B cell (primary cell): ENCODE measurements at regions not wholly inside any gene's neighbourhood (a gene's known extent, or its start where the extent isn't known, plus 50 kb on each side); places are given as distances from the start of the nearest gene placed in this dataset.

Experiments
- ATAC-seq: fragments of 200-7000 bp; cut with Tn5 transposase; one replicate; pipeline ENCODE4 v1.10.0; 2021; ENCODE audit warnings: low read depth, mild to moderate bottlenecking, moderate number of reproducible peaks, moderate library complexity
- CTCF ChIA-PET: fragments of 350-600 bp; sonication (Branson Sonifier 250); formaldehyde crosslinking; loops from one replicate; lab custom pipeline; 2021; ENCODE audit warnings: antibody characterized with exemption, inconsistent platforms; lab: Charles Lee
- POLR2A ChIA-PET: fragments of 350-600 bp; sonication (Branson Sonifier 250); formaldehyde crosslinking; loops from one replicate; lab custom pipeline; 2021; ENCODE audit warnings: antibody characterized with exemption; lab: Charles Lee
- DNase-seq: peaks from one replicate; pipeline ENCODE4 v3.0.0; 2013
- H2AFZ ChIP-seq: 2 replicates; pipeline ENCODE4 v1.6.1; 2012; ENCODE audit warnings: mild to moderate bottlenecking, low read depth, low read length; ENCODE audit not compliant: insufficient read depth, poor library complexity, severe bottlenecking
- H3K27ac ChIP-seq, 2 donors: 1 replicate in 1 of 2; 2 replicates in 1 of 2; pipeline ENCODE4 v1.5.1; 2012 to 2013; ENCODE audit warnings: low read length in 2 of 2, mild to moderate bottlenecking in 2 of 2, moderate library complexity in 1 of 2
- H3K27me3 ChIP-seq, 4 experiments: fragments of 200-600 bp in 1 of 4; sonication (generic) in 1 of 4; replicated peaks in 1 of 4; 1 replicate in 2 of 4; 2 replicates in 2 of 4; pipeline versions ENCODE4 v1.6.1 to v1.7.0; 2013 to 2016; ENCODE audit warnings: low read length in 3 of 4, mild to moderate bottlenecking in 2 of 4, mixed read lengths in 1 of 4, moderate library complexity in 1 of 4; ENCODE audit not compliant: insufficient read depth in 4 of 4, control insufficient read depth in 3 of 4; ENCODE audit errors: control extremely low read depth in 1 of 4
- H3K36me3 ChIP-seq, 2 experiments: replicated peaks in 1 of 2; 1 replicate in 1 of 2; 2 replicates in 1 of 2; pipeline versions ENCODE4 v1.6.1 to v1.7.1; 2013; ENCODE audit warnings: low read length in 1 of 2; ENCODE audit not compliant: insufficient read depth in 2 of 2, control insufficient read depth in 1 of 2; ENCODE audit errors: control extremely low read depth in 1 of 2, extremely low read depth in 1 of 2
- H3K4me1 ChIP-seq, 2 donors: fragments of 200-600 bp in 1 of 2; sonication (generic) in 1 of 2; 1 replicate in 1 of 2; 2 replicates in 1 of 2; pipeline versions ENCODE4 v1.5.1 to v1.6.1; 2013 to 2017; ENCODE audit warnings: low read length in 2 of 2; ENCODE audit not compliant: control insufficient read depth in 2 of 2, insufficient read depth in 2 of 2
- H3K4me2 ChIP-seq: replicated peaks from 2 replicates; pipeline ENCODE3; 2012; ENCODE audit warnings: mild to moderate bottlenecking, low read depth, low read length; ENCODE audit not compliant: poor library complexity, severe bottlenecking
- H3K4me3 ChIP-seq, 5 experiments: fragments of 200-600 bp in 1 of 5; sonication (generic) in 1 of 5; 1 replicate in 3 of 5; 2 replicates in 2 of 5; pipeline versions ENCODE4 v1.5.1 to v1.7.0; 2011 to 2016; ENCODE audit warnings: low read length in 4 of 5, mild to moderate bottlenecking in 4 of 5, low read depth in 2 of 5, control low read depth in 1 of 5, moderate library complexity in 1 of 5; ENCODE audit not compliant: insufficient read depth in 1 of 5; ENCODE audit errors: control extremely low read depth in 1 of 5, extremely low read depth in 1 of 5
- H3K79me2 ChIP-seq: fragments of 200-600 bp; sonication (generic); one replicate; pipeline ENCODE4 v1.6.0; 2016; ENCODE audit warnings: low read length; ENCODE audit not compliant: control insufficient read depth, insufficient read depth
- H3K9ac ChIP-seq: fragments of 200-600 bp; sonication (generic); 2 replicates; pipeline ENCODE4 v1.6.1; 2017; ENCODE audit warnings: mild to moderate bottlenecking, low read length, moderate library complexity
- H3K9me3 ChIP-seq, 3 donors: one replicate each; pipeline versions ENCODE4 v1.6.1 to v1.7.1; 2013; ENCODE audit warnings: low read length in 2 of 3; ENCODE audit not compliant: control insufficient read depth in 2 of 3, insufficient read depth in 1 of 3; ENCODE audit errors: control extremely low read depth in 1 of 3
- H4K20me1 ChIP-seq: 2 replicates; pipeline ENCODE4 v1.6.0; 2012; ENCODE audit warnings: mild to moderate bottlenecking, low read length; ENCODE audit not compliant: insufficient read depth, control insufficient read depth, poor library complexity, severe bottlenecking
- H3K27ac Mint-ChIP-seq: one replicate; pipeline ENCODE4 v1.8.0; 2021; ENCODE audit warnings: mixed read lengths
- H3K27me3 Mint-ChIP-seq: one replicate; pipeline ENCODE4 v1.8.0; 2021; ENCODE audit warnings: mixed read lengths
- H3K4me1 Mint-ChIP-seq: one replicate; pipeline ENCODE4 v1.8.0; 2021; ENCODE audit warnings: mixed read lengths
- H3K4me3 Mint-ChIP-seq: one replicate; pipeline ENCODE4 v1.8.0; 2021; ENCODE audit warnings: mixed read lengths
- H3K9me3 Mint-ChIP-seq: one replicate; pipeline ENCODE4 v1.8.0; 2022; ENCODE audit warnings: mixed read lengths; ENCODE audit not compliant: insufficient read depth
- CTCF ChIP-seq: fragments of 200-600 bp; IDR thresholded peaks from one replicate; pipeline ENCODE4 v1.8.0; 2022; ENCODE audit warnings: antibody characterized with exemption, mild to moderate bottlenecking
- EZH2 ChIP-seq: IDR thresholded peaks from 2 replicates; pipeline ENCODE4 v1.6.1; 2012; ENCODE audit warnings: borderline replicate concordance, low read depth, mild to moderate bottlenecking, moderate library complexity, low read length; ENCODE audit not compliant: insufficient read depth, poor library complexity, severe bottlenecking
- WGBS: methylation state at CpG from one replicate; pipeline ENCODE4 v1.1.5; 2013; ENCODE audit warnings: missing lambda C conversion rate; ENCODE audit not compliant: insufficient coverage; 5-methylcytosine and 5-hydroxymethylcytosine counted together
- intact Hi-C: fragments of 100-400 bp; cut with micrococcal nuclease; formaldehyde crosslinking; loops from one replicate; pipeline ENCODE4 v1.10.0; 2022

GRCh38 chr15:24039683-24040082, 352.6 kb upstream of the NDN start:
- H3K9ac ChIP-seq = no peak overlapping the region
- ATAC-seq (no peak), DNase-seq (no peak)
- H3K4me3 ChIP-seq = no peak overlapping the region
- no peak overlapping the region for H3K27ac ChIP-seq
- no peaks in the 10 kb centered on the region for H3K36me3 ChIP-seq
- H3K4me1 ChIP-seq = no peaks in the 10 kb centered on the region
- Mint-ChIP-seq H3K4me3 (no peak overlapping the region), H3K4me1 (no peaks in the 10 kb centered on the region), H3K27ac (no peak overlapping the region), H3K27me3 (no peaks in the 10 kb centered on the region), H3K9me3 (peaks cover 2% of the 10 kb centered on the region)
- WGBS = 67% methylated on average over 1 of the region's 1 CpG
- no peak overlapping the region for H2AFZ ChIP-seq
- H3K79me2 ChIP-seq = no peaks in the 10 kb centered on the region
- no peaks in the 10 kb centered on the region for H3K27me3 ChIP-seq
- no peak for TF ChIP-seq EZH2
- TF ChIP-seq CTCF = no peak
- ChIA-PET CTCF (no interaction called here), POLR2A (no interaction called here)
- H4K20me1 ChIP-seq = no peaks in the 10 kb centered on the region
- no peak overlapping the region for H3K4me2 ChIP-seq
- peaks cover 0 to 15% (median 0%) of the 10 kb centered on the region in 3 donors for H3K9me3 ChIP-seq
- intact Hi-C loops = no loop called here

- Histone ChIP-seq H3K9me3 (peaks cover 0 to 8% (median 1%) of the 10 kb centered on the region in 3 donors), H3K4me3 (no peak overlapping the region), H3K4me2 (no peak overlapping the region), H3K27ac (no peak overlapping the region), H3K36me3 (no peaks in the 10 kb centered on the region), H3K9ac (no peak overlapping the region), H2AFZ (no peak overlapping the region), H3K27me3 (no peaks in the 10 kb centered on the region), H4K20me1 (no peaks in the 10 kb centered on the region), H3K79me2 (no peaks in the 10 kb centered on the region), H3K4me1 (no peaks in the 10 kb centered on the region)
- no peak overlapping the region for H3K4me3 Mint-ChIP-seq
- H3K27ac Mint-ChIP-seq = no peak overlapping the region
- ChIA-PET CTCF (no interaction called here), POLR2A (no interaction called here)
- H3K4me1 Mint-ChIP-seq = no peaks in the 10 kb centered on the region
- ATAC-seq = no peak
- WGBS = 61% methylated on average over 10 of the region's 10 CpGs
- DNase-seq = no peak
- intact Hi-C loops = no loop called here
- H3K9me3 Mint-ChIP-seq = peaks cover 14% of the 10 kb centered on the region
- no peaks in the 10 kb centered on the region for H3K27me3 Mint-ChIP-seq
- TF ChIP-seq CTCF = no peak
- no peak for TF ChIP-seq EZH2
Measured at GRCh38 chr15:24054547-24055245, 367.6 kb upstream of the NDN start.
